HCT116 (cell line): ENCODE measurements at regions not wholly inside any gene's neighbourhood (a gene's known extent, or its start where the extent isn't known, plus 50 kb on each side); places are given as distances from the start of the nearest gene placed in this dataset.
"Not testable (repeated sequence)": the region's sequence is repeated elsewhere in the genome, so short reads cannot be mapped to it uniquely, and the experiment has no call there.

ENCODE experiments used
- EZH2phosphoT487 ChIP-seq: fragments of 200-600 bp; IDR thresholded peaks from 2 replicates; pipeline ENCODE4 v1.6.1; 2018; ENCODE audit warnings: antibody characterized with exemption, borderline replicate concordance
- TF ChIP-seq, protein P1 (sequence below): IDR thresholded peaks from 2 replicates; pipeline ENCODE4 v1.6.1; 2012; ENCODE audit warnings: low read depth

DNA sequence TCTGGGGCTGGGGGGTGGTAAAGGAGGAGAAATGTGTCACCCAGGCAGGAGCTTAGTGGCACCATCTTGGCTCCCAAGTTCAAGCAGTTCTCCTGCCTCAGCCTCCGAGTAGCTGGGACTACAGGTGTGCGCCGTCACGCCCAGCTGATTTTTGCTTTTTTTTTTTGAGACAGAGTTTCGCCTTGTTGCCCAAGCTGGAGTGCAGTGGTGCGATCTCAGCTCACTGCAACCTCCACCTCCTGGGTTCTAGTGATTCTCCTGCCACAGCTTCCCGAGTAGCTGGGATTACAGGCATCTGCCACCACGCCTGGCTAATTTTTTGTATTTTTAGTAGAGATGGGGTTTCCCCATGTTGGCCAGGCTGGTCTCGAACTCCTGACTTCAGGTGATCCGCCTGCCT is 82.1 kb upstream of the METTL9 start:
- TF ChIP-seq EZH2phosphoT487: not testable (repeated sequence)
- TF ChIP-seq, protein P1, sequence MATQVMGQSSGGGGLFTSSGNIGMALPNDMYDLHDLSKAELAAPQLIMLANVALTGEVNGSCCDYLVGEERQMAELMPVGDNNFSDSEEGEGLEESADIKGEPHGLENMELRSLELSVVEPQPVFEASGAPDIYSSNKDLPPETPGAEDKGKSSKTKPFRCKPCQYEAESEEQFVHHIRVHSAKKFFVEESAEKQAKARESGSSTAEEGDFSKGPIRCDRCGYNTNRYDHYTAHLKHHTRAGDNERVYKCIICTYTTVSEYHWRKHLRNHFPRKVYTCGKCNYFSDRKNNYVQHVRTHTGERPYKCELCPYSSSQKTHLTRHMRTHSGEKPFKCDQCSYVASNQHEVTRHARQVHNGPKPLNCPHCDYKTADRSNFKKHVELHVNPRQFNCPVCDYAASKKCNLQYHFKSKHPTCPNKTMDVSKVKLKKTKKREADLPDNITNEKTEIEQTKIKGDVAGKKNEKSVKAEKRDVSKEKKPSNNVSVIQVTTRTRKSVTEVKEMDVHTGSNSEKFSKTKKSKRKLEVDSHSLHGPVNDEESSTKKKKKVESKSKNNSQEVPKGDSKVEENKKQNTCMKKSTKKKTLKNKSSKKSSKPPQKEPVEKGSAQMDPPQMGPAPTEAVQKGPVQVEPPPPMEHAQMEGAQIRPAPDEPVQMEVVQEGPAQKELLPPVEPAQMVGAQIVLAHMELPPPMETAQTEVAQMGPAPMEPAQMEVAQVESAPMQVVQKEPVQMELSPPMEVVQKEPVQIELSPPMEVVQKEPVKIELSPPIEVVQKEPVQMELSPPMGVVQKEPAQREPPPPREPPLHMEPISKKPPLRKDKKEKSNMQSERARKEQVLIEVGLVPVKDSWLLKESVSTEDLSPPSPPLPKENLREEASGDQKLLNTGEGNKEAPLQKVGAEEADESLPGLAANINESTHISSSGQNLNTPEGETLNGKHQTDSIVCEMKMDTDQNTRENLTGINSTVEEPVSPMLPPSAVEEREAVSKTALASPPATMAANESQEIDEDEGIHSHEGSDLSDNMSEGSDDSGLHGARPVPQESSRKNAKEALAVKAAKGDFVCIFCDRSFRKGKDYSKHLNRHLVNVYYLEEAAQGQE: not testable (repeated sequence)
